ENCODE measurements at regions not wholly inside any gene's neighbourhood (a gene's known extent, or its start where the extent isn't known, plus 50 kb on each side); places are given as distances from the start of the nearest gene placed in this dataset.
A peak's percentile ranks its signal among the peaks of the same experiment; 100 is the strongest.
"Not testable (repeated sequence)": the region's sequence is repeated elsewhere in the genome, so short reads cannot be mapped to it uniquely, and the experiment has no call there.

GRCh38 chr5:166245556-166245955 lies 2045.9 kb upstream of the WWC1 start:
- no peak for DNase-seq

GRCh38 chr5:166251786-166252185 lies 2039.7 kb upstream of the WWC1 start:
- DNase-seq: no peak

GRCh38 chr5:166257661-166258060 lies 2033.8 kb upstream of the WWC1 start:
- DNase-seq: no peak

- no peak for DNase-seq
Observed at GRCh38 chr5:166262395-166262794, 2029.0 kb upstream of the WWC1 start.

GRCh38 chr5:166267907-166268306 lies 2023.5 kb upstream of the WWC1 start:
- DNase-seq: no peak

GRCh38 chr5:166270712-166271111 lies 2020.7 kb upstream of the WWC1 start:
- DNase-seq: no peak

- no peak for DNase-seq
Observed at GRCh38 chr5:166276006-166276405, 2015.4 kb upstream of the WWC1 start.

GRCh38 chr5:166279828-166280227 lies 2011.6 kb upstream of the WWC1 start:
- no peak for DNase-seq

GRCh38 chr5:166281433-166281832 lies 2010.0 kb upstream of the WWC1 start:
- DNase-seq: no peak

- DNase-seq: no peak
Observed at GRCh38 chr5:166282939-166283338, 2008.5 kb upstream of the WWC1 start.

- no peak for DNase-seq
Observed at GRCh38 chr5:166285361-166285760, 2006.1 kb upstream of the WWC1 start.

- DNase-seq: no peak
Observed at GRCh38 chr5:166286832-166287231, 2004.6 kb upstream of the WWC1 start.

- DNase-seq: no peak
Observed at GRCh38 chr5:166287866-166288265, 2003.6 kb upstream of the WWC1 start.

GRCh38 chr5:166291800-166292199 lies 1999.6 kb upstream of the WWC1 start:
- not testable (repeated sequence) for DNase-seq

GRCh38 chr5:166293892-166294291 lies 1997.6 kb upstream of the WWC1 start:
- DNase-seq: no peak

GRCh38 chr5:166302166-166302565 lies 1989.3 kb upstream of the WWC1 start:
- DNase-seq: no peak

GRCh38 chr5:166317425-166317824 lies 1974.0 kb upstream of the WWC1 start:
- DNase-seq: no peak

- no peak for DNase-seq
Observed at GRCh38 chr5:166320920-166321480, 1970.4 kb upstream of the WWC1 start.

- no peak for DNase-seq
Observed at GRCh38 chr5:166324372-166324771, 1967.1 kb upstream of the WWC1 start.

GRCh38 chr5:166329149-166329800 lies 1962.2 kb upstream of the WWC1 start:
- DNase-seq: peak; percentile 16

GRCh38 chr5:166330036-166330435 lies 1961.4 kb upstream of the WWC1 start:
- DNase-seq: no peak

GRCh38 chr5:166331521-166331920 lies 1959.9 kb upstream of the WWC1 start:
- DNase-seq: no peak

GRCh38 chr5:166338801-166339200 lies 1952.6 kb upstream of the WWC1 start:
- no peak for DNase-seq

- no peak for DNase-seq
Observed at GRCh38 chr5:166340039-166340438, 1951.4 kb upstream of the WWC1 start.

Data from right kidney (tissue), 1 donor.